ENCODE measurements at regions not wholly inside any gene's neighbourhood (a gene's known extent, or its start where the extent isn't known, plus 50 kb on each side); places are given as distances from the start of the nearest gene placed in this dataset.

DNA sequence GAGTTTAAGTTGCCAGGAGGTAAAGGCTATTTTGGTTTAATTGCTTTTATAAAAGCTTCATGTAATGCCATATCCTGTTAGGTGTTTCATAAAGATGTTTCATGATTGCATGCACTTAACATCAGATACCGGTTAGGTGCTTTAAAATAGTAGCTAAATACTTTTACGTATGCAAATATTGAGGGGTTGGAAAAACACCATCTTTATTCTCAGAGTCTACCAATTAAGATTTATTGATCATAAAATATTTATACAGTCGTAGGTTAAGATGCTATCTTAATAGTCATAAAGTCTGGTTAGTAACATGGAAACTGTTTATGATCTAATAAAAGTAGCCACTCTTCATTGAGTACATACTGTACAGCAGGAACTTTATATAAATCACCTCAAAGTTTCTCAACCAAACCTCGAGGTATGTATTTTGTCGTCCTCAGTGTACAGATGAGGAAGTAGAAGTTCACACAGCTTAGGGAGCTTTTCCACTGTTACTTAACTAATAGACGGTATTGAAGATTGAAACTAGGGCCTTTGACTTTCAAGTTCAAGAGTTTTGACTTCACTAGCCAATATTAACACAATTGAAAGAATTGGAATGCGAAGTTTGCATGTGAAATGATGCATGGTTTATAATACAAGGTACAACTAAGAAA lies 897.1 kb downstream of the GATA3 start:
- no peaks in the 10 kb centered on the region for H3K9me3 Mint-ChIP-seq
- H3K4me1 Mint-ChIP-seq: no peaks in the 10 kb centered on the region
- no peaks in the 10 kb centered on the region for H3K36me3 Mint-ChIP-seq (ENCODE audit: low read depth)
- no peak for DNase-seq
- H3K27ac Mint-ChIP-seq: no peak overlapping the region
- no peaks in the 10 kb centered on the region for H3K27me3 Mint-ChIP-seq (ENCODE audit: low read depth, poor library complexity)
- H3K4me3 Mint-ChIP-seq: no peak overlapping the region
- TF ChIP-seq, protein P1, sequence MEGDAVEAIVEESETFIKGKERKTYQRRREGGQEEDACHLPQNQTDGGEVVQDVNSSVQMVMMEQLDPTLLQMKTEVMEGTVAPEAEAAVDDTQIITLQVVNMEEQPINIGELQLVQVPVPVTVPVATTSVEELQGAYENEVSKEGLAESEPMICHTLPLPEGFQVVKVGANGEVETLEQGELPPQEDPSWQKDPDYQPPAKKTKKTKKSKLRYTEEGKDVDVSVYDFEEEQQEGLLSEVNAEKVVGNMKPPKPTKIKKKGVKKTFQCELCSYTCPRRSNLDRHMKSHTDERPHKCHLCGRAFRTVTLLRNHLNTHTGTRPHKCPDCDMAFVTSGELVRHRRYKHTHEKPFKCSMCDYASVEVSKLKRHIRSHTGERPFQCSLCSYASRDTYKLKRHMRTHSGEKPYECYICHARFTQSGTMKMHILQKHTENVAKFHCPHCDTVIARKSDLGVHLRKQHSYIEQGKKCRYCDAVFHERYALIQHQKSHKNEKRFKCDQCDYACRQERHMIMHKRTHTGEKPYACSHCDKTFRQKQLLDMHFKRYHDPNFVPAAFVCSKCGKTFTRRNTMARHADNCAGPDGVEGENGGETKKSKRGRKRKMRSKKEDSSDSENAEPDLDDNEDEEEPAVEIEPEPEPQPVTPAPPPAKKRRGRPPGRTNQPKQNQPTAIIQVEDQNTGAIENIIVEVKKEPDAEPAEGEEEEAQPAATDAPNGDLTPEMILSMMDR (IDR thresholded peaks at IDR 0.05): no peak

DNA sequence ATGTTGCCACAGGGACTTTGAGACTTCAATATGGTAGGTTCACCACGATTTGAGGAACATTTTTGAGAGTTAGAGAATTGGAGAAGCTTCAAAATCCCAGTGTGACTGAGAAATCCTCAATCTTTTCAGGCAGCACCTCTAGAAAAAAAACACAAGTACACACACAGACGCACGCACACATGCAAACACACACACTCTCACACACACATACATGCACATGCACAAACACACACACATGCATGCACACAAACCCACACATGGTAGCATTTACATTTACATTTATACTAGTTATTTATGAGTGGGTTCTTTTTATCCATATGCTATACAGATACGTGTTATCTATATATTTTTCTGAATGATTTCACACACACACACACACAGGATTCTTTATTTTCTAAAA lies 901.9 kb downstream of the GATA3 start:
- Mint-ChIP-seq H3K36me3 (ENCODE audit: low read depth) (no peaks in the 10 kb centered on the region), H3K4me1 (no peaks in the 10 kb centered on the region), H3K27me3 (ENCODE audit: low read depth, poor library complexity) (no peaks in the 10 kb centered on the region), H3K4me3 (no peak overlapping the region), H3K9me3 (no peaks in the 10 kb centered on the region), H3K27ac (no peak overlapping the region)
- TF ChIP-seq, protein P1 (IDR thresholded peaks at IDR 0.05): no peak
- DNase-seq: no peak

DNA sequence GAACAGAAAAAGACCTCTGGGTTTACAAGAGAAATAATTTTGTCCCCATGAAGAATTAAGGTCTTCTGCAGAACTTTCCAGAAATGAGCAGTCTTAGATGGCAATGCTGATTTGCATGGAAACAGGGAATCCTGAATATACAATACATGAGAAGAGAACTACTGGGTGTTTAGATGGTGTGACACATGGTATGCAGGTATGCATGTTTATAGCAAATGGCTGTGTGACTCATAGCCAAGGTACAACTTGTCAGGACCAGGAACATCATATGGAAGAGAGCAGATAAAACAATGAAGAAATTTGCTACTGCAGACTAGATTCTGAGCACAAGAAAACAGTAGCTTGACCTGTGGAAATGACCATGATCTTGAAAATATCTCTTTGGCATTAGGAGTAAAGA lies 907.8 kb downstream of the GATA3 start:
- no peak for DNase-seq
- Mint-ChIP-seq H3K9me3 (peaks cover 11% of the 10 kb centered on the region), H3K27ac (no peak overlapping the region), H3K36me3 (ENCODE audit: low read depth) (no peaks in the 10 kb centered on the region), H3K27me3 (ENCODE audit: low read depth, poor library complexity) (no peaks in the 10 kb centered on the region), H3K4me3 (no peak overlapping the region), H3K4me1 (no peaks in the 10 kb centered on the region)
- TF ChIP-seq, protein P1 (IDR thresholded peaks at IDR 0.05): no peak

DNA sequence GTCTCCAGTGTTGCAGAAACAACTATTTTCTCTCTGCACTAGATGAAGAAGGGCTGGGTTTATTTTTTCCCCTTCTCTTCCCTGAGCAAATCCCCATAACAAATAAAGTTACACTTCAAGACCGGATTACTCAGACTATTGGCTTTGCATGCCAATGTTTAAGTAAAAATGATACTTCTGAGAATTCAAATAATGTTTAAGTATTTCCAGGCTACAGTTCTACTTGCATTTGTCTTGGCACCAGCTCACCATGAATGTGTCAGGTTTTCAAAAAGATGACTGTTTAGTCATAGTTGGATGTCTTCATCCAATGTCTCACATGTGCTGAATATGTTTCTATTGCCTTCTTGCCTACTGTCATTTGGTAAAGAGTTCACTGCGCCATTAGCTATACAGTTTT lies 912.6 kb downstream of the GATA3 start:
- peaks cover 15% of the 10 kb centered on the region for H3K9me3 Mint-ChIP-seq
- no peak overlapping the region for H3K4me3 Mint-ChIP-seq
- peaks cover 4% of the 10 kb centered on the region for H3K27me3 Mint-ChIP-seq (ENCODE audit: low read depth, poor library complexity)
- no peak for DNase-seq
- H3K4me1 Mint-ChIP-seq: no peaks in the 10 kb centered on the region
- H3K36me3 Mint-ChIP-seq (ENCODE audit: low read depth): no peaks in the 10 kb centered on the region
- no peak overlapping the region for H3K27ac Mint-ChIP-seq
- TF ChIP-seq, protein P1 (IDR thresholded peaks at IDR 0.05): no peak

DNA sequence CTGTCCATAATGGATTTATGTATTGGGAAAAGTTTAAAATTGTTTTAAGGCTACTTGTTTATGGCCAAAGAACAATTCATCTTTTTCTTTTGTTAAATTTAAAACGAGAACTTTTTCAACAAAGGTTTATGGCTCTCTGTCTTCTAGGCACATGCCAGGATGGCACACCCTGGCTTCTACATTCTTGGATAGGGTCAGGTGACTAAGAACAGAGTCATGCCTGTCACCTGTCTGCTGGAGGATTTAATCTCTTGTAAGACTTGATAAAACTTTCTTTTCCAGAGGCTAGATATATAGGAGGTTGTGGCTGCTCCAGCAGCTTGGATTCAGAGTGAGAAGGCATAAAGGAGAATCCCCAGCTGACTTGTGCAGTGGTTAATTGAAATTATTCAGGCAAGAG lies 915.4 kb downstream of the GATA3 start:
- no peak for DNase-seq
- H3K4me3 Mint-ChIP-seq: no peak overlapping the region
- no peaks in the 10 kb centered on the region for H3K4me1 Mint-ChIP-seq
- peaks cover 4% of the 10 kb centered on the region for H3K9me3 Mint-ChIP-seq
- no peak overlapping the region for H3K27ac Mint-ChIP-seq
- TF ChIP-seq, protein P1 (IDR thresholded peaks at IDR 0.05): no peak
- H3K27me3 Mint-ChIP-seq (ENCODE audit: low read depth, poor library complexity): peaks cover 4% of the 10 kb centered on the region
- H3K36me3 Mint-ChIP-seq (ENCODE audit: low read depth): no peaks in the 10 kb centered on the region

DNA sequence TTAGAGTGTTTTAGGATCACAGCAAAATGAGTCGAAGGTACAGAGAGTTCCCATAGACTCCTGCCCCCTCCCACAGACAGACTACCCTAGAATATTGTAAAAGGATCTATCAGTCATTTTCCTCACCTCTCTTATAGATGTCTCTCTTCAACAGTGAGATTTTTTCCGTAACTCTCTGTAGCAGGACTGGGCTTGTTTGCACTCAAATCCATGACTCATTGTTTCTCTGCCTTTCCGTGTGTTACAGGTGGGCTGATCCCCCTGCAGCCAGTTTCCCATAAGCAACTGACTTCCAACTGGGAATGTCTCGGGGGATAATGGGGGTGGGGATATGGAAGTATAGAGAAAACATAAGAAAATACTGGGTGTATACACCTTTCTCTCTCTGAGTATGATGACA lies 921.0 kb downstream of the GATA3 start:
- H3K4me3 Mint-ChIP-seq: no peak overlapping the region
- no peaks in the 10 kb centered on the region for H3K4me1 Mint-ChIP-seq
- H3K36me3 Mint-ChIP-seq (ENCODE audit: low read depth): no peaks in the 10 kb centered on the region
- TF ChIP-seq, protein P1 (IDR thresholded peaks at IDR 0.05): no peak
- no peak for DNase-seq
- H3K27me3 Mint-ChIP-seq (ENCODE audit: low read depth, poor library complexity): peaks cover 1% of the 10 kb centered on the region
- no peaks in the 10 kb centered on the region for H3K9me3 Mint-ChIP-seq
- no peak overlapping the region for H3K27ac Mint-ChIP-seq

Measured in nephron progenitor cell (in vitro differentiated cells).